Astrocyte of the cerebellum (primary cell): ENCODE measurements at regions not wholly inside any gene's neighbourhood (a gene's known extent, or its start where the extent isn't known, plus 50 kb on each side); places are given as distances from the start of the nearest gene placed in this dataset.

Experiments
- DNase-seq: peaks from one replicate; pipeline ENCODE4 v3.0.0-alpha.2; 2011; ENCODE audit warnings: low read depth
- H3K4me3 ChIP-seq: 2 replicates; pipeline ENCODE4 v1.5.1; 2011; ENCODE audit warnings: mild to moderate bottlenecking, low read depth, low read length, moderate library complexity
- in situ Hi-C: cut with HindIII; loops from 2 replicates; pipeline ENCODE4 v1.10.0; 2017; ENCODE audit warnings: low sequenced_read_pairs
- TF ChIP-seq, protein P1 (sequence below): IDR thresholded peaks from 2 replicates; pipeline ENCODE4 v1.5.1; 2012; ENCODE audit warnings: low read length, low read depth, moderate library complexity, mild to moderate bottlenecking; ENCODE audit errors: missing control alignments

DNA sequence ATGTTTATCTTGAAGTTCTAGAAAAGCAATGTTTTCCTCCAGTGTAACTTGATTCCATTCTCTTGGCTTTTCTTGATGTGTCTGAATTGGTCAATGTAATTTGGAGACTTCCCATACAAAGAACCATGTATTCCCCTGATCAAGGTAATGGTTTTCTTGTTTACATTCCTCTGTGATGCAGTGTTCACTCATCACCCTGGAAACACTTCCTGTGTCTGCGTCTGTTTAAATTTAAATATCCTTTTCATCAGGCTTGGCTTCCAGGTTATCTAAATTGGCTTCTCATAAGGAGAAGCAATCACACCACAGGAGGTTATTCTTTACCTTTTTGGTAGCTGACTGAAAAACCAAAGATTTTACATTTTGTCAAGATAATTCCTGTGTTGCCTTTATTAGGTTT lies 237.3 kb upstream of the WSCD1 start:
- peak; percentile 73 for DNase-seq
- no peak overlapping the region for H3K4me3 ChIP-seq
- in situ Hi-C loops = no loop called here
- TF ChIP-seq, protein P1, sequence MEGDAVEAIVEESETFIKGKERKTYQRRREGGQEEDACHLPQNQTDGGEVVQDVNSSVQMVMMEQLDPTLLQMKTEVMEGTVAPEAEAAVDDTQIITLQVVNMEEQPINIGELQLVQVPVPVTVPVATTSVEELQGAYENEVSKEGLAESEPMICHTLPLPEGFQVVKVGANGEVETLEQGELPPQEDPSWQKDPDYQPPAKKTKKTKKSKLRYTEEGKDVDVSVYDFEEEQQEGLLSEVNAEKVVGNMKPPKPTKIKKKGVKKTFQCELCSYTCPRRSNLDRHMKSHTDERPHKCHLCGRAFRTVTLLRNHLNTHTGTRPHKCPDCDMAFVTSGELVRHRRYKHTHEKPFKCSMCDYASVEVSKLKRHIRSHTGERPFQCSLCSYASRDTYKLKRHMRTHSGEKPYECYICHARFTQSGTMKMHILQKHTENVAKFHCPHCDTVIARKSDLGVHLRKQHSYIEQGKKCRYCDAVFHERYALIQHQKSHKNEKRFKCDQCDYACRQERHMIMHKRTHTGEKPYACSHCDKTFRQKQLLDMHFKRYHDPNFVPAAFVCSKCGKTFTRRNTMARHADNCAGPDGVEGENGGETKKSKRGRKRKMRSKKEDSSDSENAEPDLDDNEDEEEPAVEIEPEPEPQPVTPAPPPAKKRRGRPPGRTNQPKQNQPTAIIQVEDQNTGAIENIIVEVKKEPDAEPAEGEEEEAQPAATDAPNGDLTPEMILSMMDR = no peak

- H3K4me3 ChIP-seq = no peak overlapping the region
- in situ Hi-C loops = no loop called here
- DNase-seq = peak; percentile 40
- TF ChIP-seq, protein P1 = no peak
Observed at GRCh38 chr17:5837055-5837491, 233.1 kb upstream of the WSCD1 start.

GRCh38 chr17:5838661-5839300 lies 231.4 kb upstream of the WSCD1 start:
- no peak for DNase-seq
- TF ChIP-seq, protein P1 = no peak
- H3K4me3 ChIP-seq = no peak overlapping the region
- in situ Hi-C loops = no loop called here

- no peak overlapping the region for H3K4me3 ChIP-seq
- in situ Hi-C loops = no loop called here
- TF ChIP-seq, protein P1 = no peak
- no peak for DNase-seq
Observed at GRCh38 chr17:5840811-5841446, 229.2 kb upstream of the WSCD1 start.

- H3K4me3 ChIP-seq = no peak overlapping the region
- in situ Hi-C loops = no loop called here
- TF ChIP-seq, protein P1 = no peak
- DNase-seq = no peak
Observed at GRCh38 chr17:5841862-5842261, 228.3 kb upstream of the WSCD1 start.

- H3K4me3 ChIP-seq = no peak overlapping the region
- TF ChIP-seq, protein P1 = no peak
- no peak for DNase-seq
- in situ Hi-C loops = no loop called here
Observed at GRCh38 chr17:5843366-5844026, 226.7 kb upstream of the WSCD1 start.
